ENCODE measurements at regions not wholly inside any gene's neighbourhood (a gene's known extent, or its start where the extent isn't known, plus 50 kb on each side); places are given as distances from the start of the nearest gene placed in this dataset.

- DNase-seq, result no peak
These were observed 58.8 kb downstream of the SPRY1 start for GRCh38 chr4:123455360-123455759.

- no peak for DNase-seq
These were observed 65.4 kb downstream of the SPRY1 start for GRCh38 chr4:123462007-123462406.

GRCh38 chr4:123463869-123464268 is 67.3 kb downstream of the SPRY1 start:
- no peak for DNase-seq

DNA sequence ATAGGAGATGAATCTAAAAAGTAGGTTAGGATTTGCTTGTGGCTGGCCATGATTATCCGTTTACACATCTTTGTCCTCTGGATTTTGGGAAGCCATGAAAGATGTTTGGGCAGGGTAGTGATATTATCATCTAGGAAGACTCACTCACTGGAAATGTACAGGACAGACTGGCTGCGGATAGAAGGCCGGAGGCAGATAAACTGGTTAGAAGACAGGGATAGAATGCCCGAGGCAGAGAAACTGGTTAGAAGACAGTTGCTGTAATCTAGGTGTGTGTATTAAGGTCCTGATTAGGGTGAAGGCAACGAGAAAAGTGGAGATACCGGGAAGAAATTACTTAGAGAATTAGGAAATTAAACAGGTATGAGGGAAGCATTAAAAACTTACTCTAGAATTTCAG is 68.8 kb downstream of the SPRY1 start:
- DNase-seq, result no peak

DNA sequence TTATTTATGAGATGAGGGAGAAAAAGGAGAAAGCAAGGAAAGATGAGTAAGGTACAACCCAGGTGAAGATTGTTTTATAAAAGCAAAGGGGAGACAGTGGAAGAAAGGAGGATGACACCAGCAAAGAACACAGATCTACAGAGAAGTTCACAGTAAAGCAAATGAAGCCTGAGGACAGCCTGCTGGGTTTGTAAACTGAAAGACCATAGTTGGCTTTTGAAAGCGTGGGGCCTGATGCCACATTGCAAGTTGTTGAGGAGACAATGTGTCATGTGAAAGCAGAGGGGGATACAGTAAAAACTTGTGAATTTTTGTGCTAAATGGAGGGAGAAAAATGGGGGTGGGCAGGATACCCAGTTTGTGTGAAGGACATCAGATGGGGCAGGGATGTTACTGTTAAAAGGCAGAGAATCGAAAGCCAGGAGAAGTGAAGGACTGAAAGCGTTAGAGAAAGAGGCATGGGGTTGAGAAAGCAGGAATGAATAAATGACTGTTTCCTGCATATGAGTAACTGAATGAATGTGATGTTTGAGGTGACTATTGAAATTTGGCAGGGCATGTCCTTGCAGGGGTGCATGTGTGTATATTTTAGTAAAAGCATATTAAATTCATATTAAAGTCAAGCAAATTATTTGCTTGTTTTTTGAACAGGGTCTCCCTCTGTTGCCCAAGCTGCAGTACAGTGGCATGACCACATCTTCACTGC is 69.6 kb downstream of the SPRY1 start:
- no peak for DNase-seq

DNA sequence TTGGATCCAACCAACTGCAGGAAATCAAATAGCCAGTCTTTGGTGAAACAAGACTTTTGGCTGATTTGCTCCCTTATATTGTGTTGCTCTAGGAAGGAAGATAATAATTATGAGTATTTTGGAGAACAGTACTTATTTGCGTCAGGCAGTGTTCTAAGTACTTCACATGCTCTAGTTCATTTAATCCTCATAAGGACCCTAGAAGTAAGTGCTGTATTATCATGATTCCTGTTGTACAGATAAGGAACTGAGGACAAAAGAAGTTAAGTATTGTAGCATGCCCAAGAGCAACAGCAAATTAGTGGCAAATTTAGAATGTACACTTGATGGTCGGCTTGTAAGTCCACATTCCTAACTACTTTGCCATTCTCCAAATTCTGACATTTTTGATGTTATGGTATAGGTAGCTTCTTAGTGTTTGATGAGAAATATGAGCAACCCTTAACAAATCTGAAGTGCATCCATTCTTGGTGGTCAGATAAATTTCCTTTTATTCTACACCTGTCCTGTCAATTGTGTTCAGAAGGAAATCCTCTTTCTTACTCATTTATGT is 72.0 kb downstream of the SPRY1 start:
- no peak for DNase-seq

- no peak for DNase-seq
These were observed 72.7 kb downstream of the SPRY1 start for GRCh38 chr4:123469245-123469644.

DNA sequence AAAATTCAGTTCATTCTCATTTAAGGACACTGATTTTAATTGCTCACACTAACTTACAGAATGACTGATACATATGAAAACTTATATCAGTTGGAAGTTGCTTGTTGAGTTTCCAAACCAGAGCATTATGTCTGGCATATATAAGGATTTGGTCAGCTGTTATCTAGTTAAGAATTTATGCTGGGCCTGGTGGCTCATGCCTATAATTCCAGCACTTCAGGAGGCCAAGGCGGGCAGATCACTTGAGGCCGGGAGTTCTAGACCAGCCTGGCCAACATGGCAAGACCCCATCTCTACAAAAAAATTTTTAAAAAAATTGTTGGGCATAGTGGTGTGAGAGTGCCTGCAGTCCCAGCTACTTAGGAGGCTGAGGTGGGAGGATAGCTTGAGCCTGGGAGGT is 73.1 kb downstream of the SPRY1 start:
- DNase-seq, result no peak

DNA sequence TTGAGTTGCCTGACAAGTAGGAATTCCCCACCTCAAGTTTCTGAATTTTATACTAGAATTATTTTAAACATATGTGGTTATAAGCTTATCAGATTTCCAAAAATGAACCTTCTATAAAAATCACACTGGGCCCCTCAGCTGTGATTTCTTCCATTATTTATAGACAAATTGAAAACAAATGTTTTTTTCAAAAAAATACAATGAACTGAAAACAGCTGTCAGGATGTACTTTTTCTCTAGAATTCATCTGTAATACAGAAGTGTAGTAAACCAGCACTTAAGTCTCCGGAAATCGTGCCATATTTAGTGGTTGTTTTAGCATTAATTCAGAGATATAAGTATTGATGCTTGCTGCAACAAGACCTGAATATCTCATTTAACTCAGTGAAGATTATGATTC is 74.0 kb downstream of the SPRY1 start:
- DNase-seq, result no peak

- DNase-seq, result no peak
These were observed 75.2 kb downstream of the SPRY1 start for GRCh38 chr4:123471655-123472369.

DNA sequence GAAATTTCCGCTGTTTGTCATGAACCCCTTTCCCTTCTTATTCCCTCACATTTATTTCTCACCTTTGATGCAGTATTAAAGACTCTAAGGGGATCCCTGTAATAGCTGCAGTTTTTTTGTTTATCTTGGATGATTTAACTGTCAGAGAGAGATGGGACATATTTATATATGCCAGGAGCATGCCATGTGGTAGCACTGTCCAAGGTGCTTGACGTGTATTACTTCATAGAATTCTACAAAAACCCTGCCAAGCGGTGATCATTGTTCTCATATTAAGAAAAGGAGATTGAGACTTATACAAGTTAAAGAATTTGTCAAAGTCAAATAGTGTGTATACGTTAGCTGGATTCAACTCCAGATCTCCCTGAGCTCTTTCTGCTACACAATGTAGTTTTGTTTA is 78.2 kb downstream of the SPRY1 start:
- no peak for DNase-seq

DNA sequence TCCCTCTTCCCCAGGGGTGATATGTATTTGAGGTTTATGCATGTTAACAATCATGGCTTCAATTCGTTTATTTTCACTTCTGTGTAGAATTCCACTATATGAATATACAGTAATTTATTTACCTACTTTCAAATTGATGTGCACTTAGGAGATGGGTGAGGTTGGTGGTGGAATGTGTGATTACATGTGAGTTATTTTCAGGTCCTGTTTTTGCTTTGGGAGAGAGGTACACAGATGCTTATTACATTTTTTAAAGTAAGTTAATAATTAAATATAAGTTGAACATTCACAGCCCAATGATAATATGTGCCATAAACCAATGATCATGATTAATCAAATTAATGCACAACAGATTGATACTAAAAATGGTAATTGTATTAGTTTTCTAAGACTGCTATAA is 79.5 kb downstream of the SPRY1 start:
- no peak for DNase-seq

GRCh38 chr4:123477711-123478209 is 81.2 kb downstream of the SPRY1 start:
- DNase-seq, result no peak

DNA sequence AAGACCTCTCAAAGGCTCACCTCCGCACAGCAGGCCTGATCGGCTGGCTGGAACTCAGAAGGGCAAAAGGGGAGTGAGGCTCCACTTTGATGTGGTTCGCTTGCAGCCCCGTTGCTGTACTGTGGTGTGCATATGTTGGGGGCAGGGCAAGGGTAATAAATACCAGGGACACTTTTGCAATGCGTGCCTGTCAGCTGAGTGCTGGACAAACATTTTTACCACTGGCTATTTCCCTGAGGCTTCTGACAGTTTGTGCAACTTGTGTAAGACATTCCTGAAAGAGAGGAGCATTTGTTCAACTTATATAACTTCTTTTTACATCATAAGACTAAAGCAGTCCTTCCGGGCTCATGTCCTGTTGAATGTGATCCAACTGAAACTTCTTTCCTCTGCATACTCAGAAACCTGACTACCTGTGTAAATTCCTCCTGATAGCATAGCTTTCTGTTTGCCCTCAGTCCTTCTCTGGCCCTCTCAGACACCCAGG is 82.3 kb downstream of the SPRY1 start:
- DNase-seq, result no peak

- DNase-seq, result no peak
These were observed 83.3 kb downstream of the SPRY1 start for GRCh38 chr4:123479944-123480343.

DNA sequence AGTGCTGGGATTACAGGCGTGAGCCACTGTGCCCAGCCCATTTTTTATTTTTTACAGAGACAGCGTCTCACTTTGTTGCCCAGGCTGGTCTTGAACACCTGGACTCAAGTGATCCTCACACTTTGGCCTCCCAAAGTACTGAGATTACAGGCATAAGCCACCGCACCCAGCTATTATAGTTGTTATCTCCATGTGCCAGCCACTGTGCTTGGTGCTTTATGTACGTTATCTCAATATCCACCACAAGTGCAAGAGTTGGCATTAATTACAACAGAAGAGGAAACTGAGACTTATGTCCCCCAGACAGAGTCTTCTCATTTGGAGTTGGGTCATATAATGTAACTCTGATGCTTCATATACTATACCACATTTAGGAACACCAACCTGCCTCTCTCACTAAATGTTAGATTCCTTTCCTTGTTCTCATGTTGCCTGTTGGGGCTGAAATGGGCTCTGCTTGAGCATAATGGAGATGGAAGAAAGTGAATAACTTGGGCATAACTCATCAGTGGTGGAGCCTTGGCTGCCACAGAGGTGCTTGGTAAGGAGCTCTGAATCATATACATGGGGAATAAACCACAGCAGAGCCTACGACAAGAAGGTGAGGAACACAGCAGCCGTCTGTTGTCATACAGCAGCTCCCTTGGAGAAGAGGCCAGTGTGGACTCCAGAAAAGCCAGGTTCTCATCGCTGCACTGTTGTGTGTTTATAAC is 84.3 kb downstream of the SPRY1 start:
- DNase-seq, result no peak

GRCh38 chr4:123481717-123482116 is 85.1 kb downstream of the SPRY1 start:
- DNase-seq, result no peak

GRCh38 chr4:123484291-123484926 is 87.8 kb downstream of the SPRY1 start:
- peak; percentile 22 for DNase-seq

- no peak for DNase-seq
These were observed 89.0 kb downstream of the SPRY1 start for GRCh38 chr4:123485601-123486000.

DNA sequence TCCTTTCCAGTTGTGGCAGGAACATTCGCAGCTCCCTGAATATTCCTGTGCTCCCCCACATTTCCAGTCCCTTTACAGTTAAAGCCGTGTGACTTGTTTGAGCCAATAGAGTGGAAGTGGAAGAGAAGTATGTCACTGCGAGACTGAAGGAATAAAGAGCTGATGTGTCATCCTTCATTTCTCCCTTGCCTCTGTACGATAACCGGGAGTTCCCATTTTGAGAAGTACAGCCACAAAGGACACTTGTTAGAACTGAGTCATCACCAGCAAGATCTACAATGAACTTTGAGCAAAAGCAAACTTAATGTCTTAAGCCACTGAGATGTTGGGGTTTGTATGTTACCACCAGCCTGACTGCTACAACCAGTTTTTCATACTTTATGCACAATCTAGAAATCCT is 92.3 kb downstream of the SPRY1 start:
- DNase-seq, result no peak

DNA sequence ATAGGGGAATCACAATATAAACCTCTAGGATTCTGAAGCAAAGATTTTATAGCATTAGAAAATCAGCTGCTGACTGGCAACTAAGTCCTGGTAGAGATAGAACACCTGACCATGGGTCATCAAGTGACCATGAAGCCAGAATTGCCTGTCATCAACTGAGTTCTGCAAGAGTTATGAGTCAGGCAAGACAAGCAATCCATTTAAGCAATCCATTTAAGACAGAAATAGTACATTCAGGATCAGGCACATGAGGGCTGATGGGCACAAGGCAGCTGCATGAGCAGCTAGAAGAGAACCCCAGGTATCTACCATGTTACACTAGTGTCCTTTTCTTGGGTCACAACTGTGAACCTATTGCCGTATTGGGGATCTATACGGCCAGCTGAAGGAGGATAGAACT is 98.9 kb downstream of the SPRY1 start:
- DNase-seq, result no peak

DNA sequence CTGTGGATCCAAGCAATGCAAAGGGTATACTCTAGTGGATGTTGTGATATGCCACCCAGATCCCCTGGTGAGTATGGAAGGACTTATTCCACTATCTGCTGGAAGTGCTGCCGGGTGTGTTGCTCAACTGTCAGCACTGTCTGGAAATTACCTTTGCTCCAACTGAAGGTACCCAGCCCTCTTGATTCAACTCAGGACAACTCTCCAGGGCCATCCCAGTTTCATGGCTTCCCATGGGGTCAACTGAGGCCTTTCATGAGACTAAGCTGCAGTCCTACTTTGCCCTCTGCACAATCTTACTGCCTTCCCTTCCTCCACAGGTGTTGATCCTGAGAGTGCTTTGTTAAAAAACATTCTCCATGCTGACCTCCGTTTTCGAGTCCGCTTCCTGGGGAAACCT is 99.8 kb downstream of the SPRY1 start:
- no peak for DNase-seq

DNA sequence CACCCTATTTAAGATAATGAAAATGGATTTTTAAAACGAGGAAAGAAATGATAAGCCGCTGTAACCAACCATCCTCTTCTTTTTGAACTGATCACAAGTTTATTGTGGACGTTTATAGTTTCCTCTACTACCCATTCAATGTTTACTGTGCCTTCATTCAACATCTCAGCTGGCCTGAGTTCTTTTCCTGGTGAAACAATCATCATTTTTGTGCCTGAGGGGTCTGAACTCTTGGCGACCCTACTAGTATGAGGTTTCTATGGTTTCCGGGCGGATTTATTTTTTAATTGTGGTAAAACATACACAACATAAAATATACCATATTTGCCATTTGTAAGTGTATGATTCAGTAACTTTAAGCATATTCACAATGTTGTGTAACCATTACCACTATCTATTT is 100.7 kb downstream of the SPRY1 start:
- no peak for DNase-seq
